NCI-H345 treated with DMSO at 0.1 percent for 48 hours (cell line): ENCODE measurements at regions not wholly inside any gene's neighbourhood (a gene's known extent, or its start where the extent isn't known, plus 50 kb on each side); places are given as distances from the start of the nearest gene placed in this dataset.

Experiments used
- DNase-seq: peaks from one replicate; lab custom pipeline; 2025; ENCODE audit not compliant: unreplicated experiment; lab: John Stamatoyannopoulos, UW

- peak; percentile 90 for DNase-seq
Measured at GRCh38 chr3:117628823-117629291, 919.3 kb downstream of the TUSC7 start.

- no peak for DNase-seq
Measured at GRCh38 chr3:117629505-117629904, 919.9 kb downstream of the TUSC7 start.

DNA sequence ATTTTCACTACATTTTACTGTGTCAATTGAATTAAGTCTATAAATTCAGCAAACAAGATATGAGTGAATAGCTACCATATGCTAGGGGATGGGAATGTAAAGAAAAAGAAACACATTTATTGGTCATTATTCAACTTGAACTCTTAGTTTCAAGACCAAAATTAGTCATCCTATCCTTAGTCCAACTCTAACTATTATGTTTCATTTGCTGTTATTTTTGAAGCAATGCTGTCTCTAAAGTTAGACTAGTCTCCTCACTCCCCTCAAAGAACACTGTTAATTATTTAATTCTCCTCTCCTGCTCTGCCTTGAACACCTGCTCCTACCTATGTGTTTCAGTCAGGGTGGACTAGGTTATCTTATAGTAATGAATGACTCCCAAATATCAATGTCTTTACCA lies 920.9 kb downstream of the TUSC7 start:
- no peak for DNase-seq

DNA sequence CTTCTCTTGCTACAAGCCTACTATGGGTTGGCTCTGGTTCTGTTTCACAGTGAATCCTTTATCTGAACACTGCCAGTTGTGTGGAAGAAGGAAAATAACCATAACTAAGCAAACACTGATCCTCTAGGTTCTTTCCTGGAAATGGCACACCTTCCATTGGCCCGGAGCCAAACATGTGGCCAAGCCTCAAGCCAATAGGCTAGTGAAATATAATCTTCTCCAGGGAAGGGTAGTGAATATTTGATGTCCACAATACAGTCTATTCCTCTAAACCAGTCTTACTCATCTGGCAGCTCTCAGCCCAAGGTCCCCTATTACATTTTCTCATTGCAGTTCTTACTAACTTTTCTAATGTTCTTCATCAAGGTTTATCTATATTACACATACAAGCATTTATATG lies 921.3 kb downstream of the TUSC7 start:
- no peak for DNase-seq

DNA sequence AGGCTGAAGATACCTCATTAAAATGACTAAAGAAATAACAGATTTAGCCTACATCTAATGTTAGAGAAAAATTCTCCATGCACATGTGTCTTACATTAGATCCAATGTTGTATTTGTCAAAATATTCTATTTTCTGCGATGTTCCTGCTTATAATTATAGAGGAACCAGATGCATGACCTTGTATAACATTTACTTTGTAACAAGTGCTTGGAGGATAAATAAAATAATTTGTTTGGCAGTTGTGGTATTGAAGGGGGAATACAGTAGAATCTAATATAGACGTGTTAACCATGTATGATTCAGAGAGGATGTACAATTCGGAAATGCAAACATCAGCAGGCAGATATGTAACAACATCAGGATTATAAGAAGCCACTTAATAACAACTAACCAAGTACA lies 922.2 kb downstream of the TUSC7 start:
- DNase-seq = no peak

GRCh38 chr3:117632191-117632590 lies 922.6 kb downstream of the TUSC7 start:
- DNase-seq = no peak

DNA sequence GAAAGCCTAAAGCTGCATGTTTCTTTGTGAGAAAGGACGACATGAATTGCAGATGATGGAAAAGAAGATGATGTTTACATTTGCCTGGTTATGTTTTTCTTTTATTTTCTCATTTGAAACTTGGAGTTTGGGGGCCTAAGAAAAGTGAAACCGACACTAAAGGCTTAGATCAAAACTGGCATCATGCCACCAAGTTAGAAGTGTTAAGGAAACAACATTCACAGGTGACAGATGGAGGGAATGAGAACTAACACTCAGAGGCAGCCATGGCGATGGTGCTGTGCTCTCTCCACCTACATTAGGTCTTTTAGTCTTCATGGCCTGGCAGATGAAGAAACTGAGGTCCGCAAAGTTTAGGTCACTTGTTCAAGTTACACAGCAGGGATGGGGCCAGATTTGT lies 923.6 kb downstream of the TUSC7 start:
- DNase-seq = no peak

DNA sequence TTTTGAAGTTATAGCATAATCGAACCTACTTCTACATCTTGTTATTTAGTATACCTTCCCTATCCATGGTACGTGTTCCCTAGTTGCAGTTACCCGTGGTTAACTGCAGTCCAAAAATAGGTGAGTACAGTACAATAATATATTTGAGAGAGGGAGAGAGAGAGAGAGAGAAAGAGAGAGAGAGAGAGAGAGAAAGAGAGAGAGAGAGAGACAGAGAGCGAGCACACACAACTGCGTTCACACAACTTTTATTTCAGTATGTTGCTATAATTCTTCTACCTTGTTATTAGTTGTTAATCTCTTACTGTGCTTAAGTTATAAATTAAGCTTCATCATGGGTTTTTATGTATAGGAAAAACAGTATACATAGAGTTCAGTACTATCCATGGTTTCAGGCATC lies 928.1 kb downstream of the TUSC7 start:
- no peak for DNase-seq

DNA sequence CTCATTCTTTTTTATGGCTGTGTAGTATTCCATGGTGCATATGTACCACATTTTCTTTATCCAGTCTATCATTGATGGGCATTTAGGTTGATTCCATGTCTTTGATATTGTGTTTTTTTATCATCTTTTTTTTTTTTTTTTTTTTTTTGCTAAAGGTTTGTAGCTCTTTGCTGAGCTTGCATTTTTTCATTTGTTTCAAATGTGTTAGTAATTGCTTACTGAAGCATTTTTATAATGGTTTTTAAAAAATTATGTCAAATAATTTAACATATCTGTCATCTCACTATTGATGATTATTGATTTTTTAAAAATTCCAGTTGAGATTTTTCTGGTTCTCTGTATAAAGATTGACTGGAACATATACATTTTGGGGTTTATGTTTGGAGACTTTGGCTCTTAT lies 934.6 kb downstream of the TUSC7 start:
- DNase-seq = no peak

DNA sequence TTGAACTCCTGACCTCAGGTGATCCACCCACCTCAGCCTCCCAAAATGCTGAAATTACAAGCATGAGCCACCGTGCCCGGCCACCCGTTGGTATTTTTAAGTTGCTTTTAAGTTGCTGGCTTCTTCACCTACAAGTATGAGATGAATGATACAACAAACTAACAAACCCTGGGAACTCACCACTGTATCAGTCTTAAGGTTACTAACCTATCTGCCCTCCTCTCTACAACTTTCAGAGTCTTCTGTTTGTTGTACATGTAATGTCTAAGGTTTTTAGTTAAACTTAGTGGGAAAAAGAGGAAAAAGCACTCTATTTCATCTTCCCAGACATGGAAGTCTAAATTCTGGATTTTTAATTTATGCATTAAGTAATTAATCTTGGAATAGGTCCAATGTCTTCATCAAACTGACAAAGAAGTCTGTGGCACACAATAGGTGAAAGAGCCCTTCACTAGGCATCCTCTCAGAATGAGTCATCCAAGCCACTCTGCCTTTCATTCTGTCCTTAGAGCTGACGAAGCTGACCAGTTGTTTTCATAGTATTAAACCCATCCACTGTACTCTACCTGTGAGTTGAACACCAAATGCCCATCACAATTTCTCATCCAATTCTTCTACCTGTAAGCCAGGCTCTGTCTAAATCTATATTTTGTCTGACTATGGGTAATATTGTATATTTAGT lies 936.1 kb downstream of the TUSC7 start:
- no peak for DNase-seq

DNA sequence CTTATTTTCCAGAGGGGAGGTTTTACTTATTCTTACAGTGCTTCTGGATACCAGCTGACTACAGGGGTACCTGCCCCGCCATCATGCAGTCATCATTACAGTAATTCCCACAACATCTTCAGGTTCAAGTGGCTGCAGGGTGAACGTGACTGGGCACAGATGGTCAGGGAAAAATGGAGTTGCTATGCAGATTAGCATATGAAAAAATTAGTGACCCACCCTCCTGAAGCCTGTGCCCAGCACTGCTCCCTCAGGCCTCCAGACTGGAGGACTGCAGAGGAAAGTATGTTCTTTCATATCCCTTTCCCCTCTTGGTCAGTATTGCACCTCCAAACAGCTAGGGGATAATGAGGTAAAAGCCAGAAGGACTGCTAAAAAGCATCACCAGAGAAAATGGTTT lies 937.9 kb downstream of the TUSC7 start:
- no peak for DNase-seq

DNA sequence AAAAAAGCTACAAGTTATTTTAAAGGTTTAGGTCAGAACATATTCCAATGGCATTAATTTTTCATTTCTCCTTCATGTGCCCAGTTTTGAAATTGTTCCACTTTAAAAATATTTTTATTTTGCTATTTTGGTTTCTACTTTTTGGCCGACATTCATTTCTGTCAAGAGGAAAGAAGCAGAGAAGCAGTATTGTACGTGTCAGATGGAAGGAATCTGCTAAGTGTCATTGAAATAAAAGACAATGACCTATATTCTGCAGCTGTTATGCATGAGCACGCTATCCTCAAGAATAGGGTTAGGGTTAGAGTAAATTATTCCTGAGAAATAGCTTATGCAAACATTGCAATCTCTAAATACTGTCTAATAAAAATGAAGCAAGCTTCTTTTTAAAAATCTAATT lies 941.7 kb downstream of the TUSC7 start:
- DNase-seq = no peak

DNA sequence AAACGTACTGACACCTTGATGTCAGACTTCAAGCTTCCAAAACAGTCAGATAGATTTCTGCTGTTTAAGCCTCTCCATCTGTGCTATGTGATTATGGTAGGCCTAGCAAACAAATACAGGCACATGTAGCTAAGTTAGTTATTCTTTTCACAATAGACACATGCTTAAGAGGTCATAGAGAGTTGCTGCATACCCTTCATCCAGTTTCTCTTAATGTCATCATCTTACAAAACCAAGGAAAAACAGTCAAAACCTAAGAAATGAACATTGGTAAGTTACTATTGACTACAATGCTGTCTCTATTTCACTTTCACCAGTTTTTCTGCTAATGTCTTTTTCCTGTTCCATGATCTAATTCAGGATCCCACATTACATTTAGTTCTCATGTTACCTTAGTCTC lies 946.8 kb downstream of the TUSC7 start:
- no peak for DNase-seq

- no peak for DNase-seq
Measured at GRCh38 chr3:117657278-117657677, 947.7 kb downstream of the TUSC7 start.

DNA sequence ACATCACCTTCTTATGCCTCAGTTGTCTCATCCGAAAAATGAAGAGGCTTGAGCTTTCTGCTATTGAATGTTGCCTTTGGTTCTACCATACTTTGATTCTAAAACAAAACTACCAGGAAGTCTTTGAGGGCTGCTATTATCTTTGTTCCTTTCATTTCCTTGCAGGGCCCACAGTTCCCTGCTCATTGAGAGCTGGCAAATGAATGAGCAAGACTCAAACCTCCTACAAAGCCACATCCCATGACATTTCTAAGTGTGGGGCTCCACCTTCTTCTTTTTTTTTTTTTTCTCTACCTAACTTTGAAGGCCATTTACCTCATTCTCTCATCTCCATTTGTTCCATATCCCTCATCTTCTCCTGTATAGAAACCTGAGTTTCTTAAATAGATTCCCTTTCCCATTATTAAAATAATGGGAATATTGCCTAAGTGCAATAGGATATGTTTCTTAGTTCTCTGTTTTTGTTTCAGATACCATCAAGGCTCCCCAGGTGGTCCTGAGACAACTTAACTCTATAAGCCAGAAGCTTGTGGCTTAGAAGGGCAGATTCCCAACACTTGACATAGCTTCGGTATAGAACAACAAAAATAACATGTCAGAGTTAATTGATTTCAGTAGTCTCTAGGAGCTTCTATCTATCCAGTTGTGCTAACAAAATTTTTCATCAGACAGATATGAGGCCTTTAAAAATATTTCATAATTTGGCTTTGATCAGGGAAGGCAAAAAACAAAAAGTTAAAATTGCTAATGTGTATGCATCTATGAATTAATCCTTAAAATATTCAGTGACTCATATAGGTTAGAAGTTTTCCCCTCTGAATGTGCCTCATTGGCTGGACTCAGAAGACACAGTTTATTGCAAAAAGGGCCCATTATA lies 951.6 kb downstream of the TUSC7 start:
- DNase-seq = no peak

DNA sequence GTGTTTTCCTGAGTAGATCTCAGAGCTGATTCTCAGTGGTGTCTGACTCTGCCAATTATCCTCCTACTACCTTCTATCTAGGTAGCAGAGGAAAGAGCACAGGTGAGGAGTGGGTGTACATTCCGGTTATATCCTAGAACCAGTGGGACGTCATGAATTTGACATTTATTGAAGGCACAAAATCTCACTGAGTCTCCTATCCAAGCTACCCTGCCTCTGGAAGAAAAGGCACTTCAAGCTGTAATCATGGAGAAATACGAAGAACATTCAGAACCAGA lies 952.2 kb downstream of the TUSC7 start:
- DNase-seq = no peak

- DNase-seq = peak; percentile 30
Measured at GRCh38 chr3:117665296-117665695, 955.7 kb downstream of the TUSC7 start.

DNA sequence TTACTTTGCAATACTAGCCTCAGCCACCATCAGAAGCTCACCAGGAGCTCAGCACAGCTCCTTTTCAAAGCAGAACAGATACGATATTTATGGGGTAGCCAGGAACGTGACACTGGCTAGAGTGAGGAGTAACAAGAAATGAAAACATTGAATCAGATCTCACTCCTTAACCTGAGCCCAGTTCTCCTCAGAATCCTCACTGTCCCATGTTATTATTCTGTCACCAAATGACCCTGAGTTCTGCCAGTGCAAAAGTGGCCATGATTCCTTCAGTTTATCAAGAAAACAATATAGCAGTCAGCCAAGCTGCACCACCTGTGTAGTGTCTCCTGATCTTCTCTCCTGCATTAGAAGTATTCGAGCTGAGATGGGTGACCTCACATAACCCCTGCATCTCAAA lies 956.7 kb downstream of the TUSC7 start:
- DNase-seq = no peak

DNA sequence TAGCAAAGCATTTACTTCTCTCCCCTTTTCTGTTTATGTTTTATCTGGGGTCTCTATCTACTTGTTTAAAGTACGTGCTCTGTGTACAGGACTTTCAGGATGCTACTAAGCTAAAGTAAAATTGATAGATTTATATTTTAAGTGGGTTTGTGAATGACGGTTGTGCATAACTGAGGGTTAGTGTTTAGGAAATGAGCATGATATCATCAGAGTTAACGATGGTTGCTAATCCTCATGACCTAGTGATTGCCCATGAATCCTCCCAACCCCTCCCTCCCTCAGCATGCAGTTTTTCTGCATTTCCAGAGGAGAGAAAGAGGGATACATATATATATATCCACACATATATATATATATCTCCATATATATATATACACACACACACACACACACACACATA lies 957.2 kb downstream of the TUSC7 start:
- no peak for DNase-seq

GRCh38 chr3:117669774-117670173 lies 960.2 kb downstream of the TUSC7 start:
- no peak for DNase-seq

GRCh38 chr3:117671722-117672318 lies 962.2 kb downstream of the TUSC7 start:
- no peak for DNase-seq

DNA sequence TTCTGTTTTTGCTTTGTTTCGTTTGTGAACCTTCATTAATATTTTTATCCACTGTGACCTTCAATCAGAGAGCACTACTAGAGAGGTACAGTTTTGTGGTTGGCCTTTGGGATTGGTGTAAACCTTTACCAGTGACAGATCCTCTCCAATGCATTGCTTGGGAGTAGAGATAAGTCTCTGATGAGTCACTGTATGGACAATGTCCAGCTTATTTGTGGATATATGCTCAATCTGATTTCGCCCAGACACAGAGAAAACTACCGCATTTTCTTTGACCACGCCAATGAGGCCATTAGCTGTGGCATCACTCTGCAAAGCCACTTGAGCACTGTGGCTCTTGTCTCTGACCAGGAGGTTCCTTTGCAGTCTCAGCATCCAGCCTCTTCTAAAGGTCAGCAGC lies 964.7 kb downstream of the TUSC7 start:
- DNase-seq = no peak
